ENCODE measurements at regions not wholly inside any gene's neighbourhood (a gene's known extent, or its start where the extent isn't known, plus 50 kb on each side); places are given as distances from the start of the nearest gene placed in this dataset.

- H2AFZ ChIP-seq (ENCODE audit: low read depth, low read length, poor library complexity, severe bottlenecking) = no peak overlapping the region
- no peaks in the 10 kb centered on the region for H3K9me3 ChIP-seq (ENCODE audit: control insufficient read depth in 1 of 2, insufficient read depth in 1 of 2, low read depth in 1 of 2, low read length in 2 of 2)
- ChIA-PET CTCF (no interaction called here), RAD21 (ENCODE audit: low non-redundant PET in 1 of 2, low total read pairs in 2 of 2, uncharacterized antibody in 2 of 2, unreplicated experiment in 2 of 2) (no interaction called here), POLR2A (no interaction called here)
- no peaks in the 10 kb centered on the region for H3K4me1 ChIP-seq (ENCODE audit: control insufficient read depth in 1 of 2, insufficient read depth in 2 of 2, low read length in 2 of 2)
- no peak overlapping the region for H3K4me2 ChIP-seq (ENCODE audit: low read length)
- H3K4me3 ChIP-seq (replicated peaks in 1 of 2; ENCODE audit: low read depth in 1 of 2, low read length in 2 of 2) = no peak overlapping the region
- no TSS peak for BruUV-seq (replicated peaks)
- no peak for TF ChIP-seq RAD21 (IDR thresholded peaks at IDR 0.05; ENCODE audit: low read depth)
- no peak for TF ChIP-seq SRF (IDR thresholded peaks at IDR 0.05; ENCODE audit: low read depth)
- TF ChIP-seq CBX3 (IDR thresholded peaks at IDR 0.05; ENCODE audit: low read depth) = no peak
- TF ChIP-seq YY1 (IDR thresholded peaks at IDR 0.05; ENCODE audit: extremely low read depth, insufficient replicate concordance, low read depth, low read length) = no peak
- no peak for TF ChIP-seq EGR1 (IDR thresholded peaks at IDR 0.05; ENCODE audit: low read depth)
- TF ChIP-seq FOSL1 (IDR thresholded peaks at IDR 0.05; ENCODE audit: low read depth) = no peak
- TF ChIP-seq POLR2A (IDR thresholded peaks at IDR 0.05; ENCODE audit: borderline replicate concordance, extremely low read depth, insufficient read depth, insufficient read length) = no peak
- H3K27ac ChIP-seq (ENCODE audit: low read depth, low read length) = no peak overlapping the region
- H3K9ac ChIP-seq (ENCODE audit: low read length) = no peak overlapping the region
- H3K79me2 ChIP-seq (ENCODE audit: insufficient read depth, low read length) = no peaks in the 10 kb centered on the region
- H3K36me3 ChIP-seq (ENCODE audit: control insufficient read depth in 1 of 2, insufficient read depth in 2 of 2, low read length in 2 of 2) = no peaks in the 10 kb centered on the region
- intact Hi-C loops (cut with micrococcal nuclease) = no loop called here
- no peaks in the 10 kb centered on the region for H3K9me2 ChIP-seq (ENCODE audit: insufficient read depth)
- no peaks in the 10 kb centered on the region for H3K27me3 ChIP-seq (ENCODE audit: insufficient read depth, low read length)
- no peak for ATAC-seq
- H4K20me1 ChIP-seq (ENCODE audit: insufficient read depth) = no peaks in the 10 kb centered on the region
- DNase-seq (ENCODE audit: low read depth, low spot score) = no peak
Measured at GRCh38 chr18:25935356-25935755, 155.1 kb downstream of the SS18 start.

- no peaks in the 10 kb centered on the region for H3K36me3 ChIP-seq (ENCODE audit: control insufficient read depth in 1 of 2, insufficient read depth in 2 of 2, low read length in 2 of 2)
- DNase-seq (ENCODE audit: low read depth, low spot score) (no peak), ATAC-seq (no peak)
- no peak overlapping the region for H3K9ac ChIP-seq (ENCODE audit: low read length)
- no peak overlapping the region for H3K4me3 ChIP-seq (replicated peaks in 1 of 2; ENCODE audit: low read depth in 1 of 2, low read length in 2 of 2)
- no peak overlapping the region for H3K4me2 ChIP-seq (ENCODE audit: low read length)
- CTCF ChIA-PET = no interaction called here
- H3K9me3 ChIP-seq (ENCODE audit: control insufficient read depth in 1 of 2, insufficient read depth in 1 of 2, low read depth in 1 of 2, low read length in 2 of 2) = no peaks in the 10 kb centered on the region
- no peaks in the 10 kb centered on the region for H3K9me2 ChIP-seq (ENCODE audit: insufficient read depth)
- no peaks in the 10 kb centered on the region for H3K27me3 ChIP-seq (ENCODE audit: insufficient read depth, low read length)
- POLR2A ChIA-PET = no interaction called here
- H4K20me1 ChIP-seq (ENCODE audit: insufficient read depth) = no peaks in the 10 kb centered on the region
- TF ChIP-seq JUND (IDR thresholded peaks at IDR 0.05) (no peak), CTCF (IDR thresholded peaks at IDR 0.05 in 2 of 3, conservative IDR thresholded peaks at IDR 0.05 in 1 of 3; ENCODE audit: borderline replicate concordance in 1 of 3, insufficient read depth in 1 of 3, low read depth in 2 of 3, low read length in 2 of 3) (no peak), ZFX (IDR thresholded peaks at IDR 0.05) (no peak), EGR1 (IDR thresholded peaks at IDR 0.05; ENCODE audit: low read depth) (no peak), POLR2AphosphoS5 (IDR thresholded peaks at IDR 0.05; ENCODE audit: low read depth, low read length) (no peak), SIN3A (IDR thresholded peaks at IDR 0.05; ENCODE audit: low read depth) (no peak), REST (IDR thresholded peaks at IDR 0.05; ENCODE audit: low read depth) (no peak), EZH2 (IDR thresholded peaks at IDR 0.05) (no peak), MAX (IDR thresholded peaks at IDR 0.05) (no peak)
- no peak overlapping the region for H3K27ac ChIP-seq (ENCODE audit: low read depth, low read length)
- no peaks in the 10 kb centered on the region for H3K4me1 ChIP-seq (ENCODE audit: control insufficient read depth in 1 of 2, insufficient read depth in 2 of 2, low read length in 2 of 2)
- H2AFZ ChIP-seq (ENCODE audit: low read depth, low read length, poor library complexity, severe bottlenecking) = no peak overlapping the region
- RAD21 ChIA-PET (ENCODE audit: low non-redundant PET in 1 of 2, low total read pairs in 2 of 2, uncharacterized antibody in 2 of 2, unreplicated experiment in 2 of 2) = no interaction called here
- H3K79me2 ChIP-seq (ENCODE audit: insufficient read depth, low read length) = no peaks in the 10 kb centered on the region
- intact Hi-C loops (cut with micrococcal nuclease) = no loop called here
- no TSS peak for BruUV-seq (replicated peaks)
Measured at GRCh38 chr18:25931126-25931525, 159.3 kb downstream of the SS18 start.

Measured in HCT116 (cell line).